Naive thymus-derived CD8-positive, alpha-beta T cell (primary cell): ENCODE measurements at regions not wholly inside any gene's neighbourhood (a gene's known extent, or its start where the extent isn't known, plus 50 kb on each side); places are given as distances from the start of the nearest gene placed in this dataset.

Experiments used
- ATAC-seq, 2 donors: fragments of 150-1000 bp; cut with Tn5 transposase in 1 of 2; sonication (Bioruptor Pico), chemical (Tn5 transposase) in 1 of 2; 1 replicate in 1 of 2; 2 replicates in 1 of 2; pipeline ENCODE4 v1.10.0; 2021; ENCODE audit warnings: mild to moderate bottlenecking in 2 of 2, moderate library complexity in 2 of 2
- POLR2A ChIA-PET: fragments of 350-600 bp; sonication (Branson Sonifier 250); formaldehyde crosslinking; loops from one replicate; lab custom pipeline; 2021; ENCODE audit warnings: antibody characterized with exemption; lab: Charles Lee
- DNase-seq, 10 donors: peaks; one replicate each; pipeline versions ENCODE4 v3.0.0 to v3.0.0-alpha.2; 2020 to 2022
- H3K27ac Mint-ChIP-seq, 10 donors: one replicate each; pipeline ENCODE4 v1.8.0; 2020 to 2022; ENCODE audit warnings: mild to moderate bottlenecking in 10 of 10, mixed read lengths in 10 of 10, moderate library complexity in 4 of 10, inconsistent platforms in 1 of 10
- H3K27me3 Mint-ChIP-seq, 5 donors: one replicate each; pipeline ENCODE4 v1.8.0; 2021 to 2022; ENCODE audit warnings: mixed read lengths in 5 of 5
- H3K36me3 Mint-ChIP-seq, 3 donors: one replicate each; pipeline ENCODE4 v1.8.0; 2020 to 2022; ENCODE audit warnings: mixed read lengths in 3 of 3, mild to moderate bottlenecking in 2 of 3, inconsistent platforms in 1 of 3
- H3K4me1 Mint-ChIP-seq, 4 donors: one replicate each; pipeline ENCODE4 v1.8.0; 2021 to 2022; ENCODE audit warnings: mixed read lengths in 4 of 4
- H3K4me3 Mint-ChIP-seq, 10 donors: one replicate each; pipeline ENCODE4 v1.8.0; 2020 to 2022; ENCODE audit warnings: mild to moderate bottlenecking in 10 of 10, mixed read lengths in 10 of 10, moderate library complexity in 6 of 10, inconsistent platforms in 1 of 10
- H3K9me3 Mint-ChIP-seq, 9 donors: one replicate each; pipeline ENCODE4 v1.8.0; 2020 to 2022; ENCODE audit warnings: mixed read lengths in 9 of 9, mild to moderate bottlenecking in 3 of 9, inconsistent platforms in 1 of 9, moderate library complexity in 1 of 9

DNA sequence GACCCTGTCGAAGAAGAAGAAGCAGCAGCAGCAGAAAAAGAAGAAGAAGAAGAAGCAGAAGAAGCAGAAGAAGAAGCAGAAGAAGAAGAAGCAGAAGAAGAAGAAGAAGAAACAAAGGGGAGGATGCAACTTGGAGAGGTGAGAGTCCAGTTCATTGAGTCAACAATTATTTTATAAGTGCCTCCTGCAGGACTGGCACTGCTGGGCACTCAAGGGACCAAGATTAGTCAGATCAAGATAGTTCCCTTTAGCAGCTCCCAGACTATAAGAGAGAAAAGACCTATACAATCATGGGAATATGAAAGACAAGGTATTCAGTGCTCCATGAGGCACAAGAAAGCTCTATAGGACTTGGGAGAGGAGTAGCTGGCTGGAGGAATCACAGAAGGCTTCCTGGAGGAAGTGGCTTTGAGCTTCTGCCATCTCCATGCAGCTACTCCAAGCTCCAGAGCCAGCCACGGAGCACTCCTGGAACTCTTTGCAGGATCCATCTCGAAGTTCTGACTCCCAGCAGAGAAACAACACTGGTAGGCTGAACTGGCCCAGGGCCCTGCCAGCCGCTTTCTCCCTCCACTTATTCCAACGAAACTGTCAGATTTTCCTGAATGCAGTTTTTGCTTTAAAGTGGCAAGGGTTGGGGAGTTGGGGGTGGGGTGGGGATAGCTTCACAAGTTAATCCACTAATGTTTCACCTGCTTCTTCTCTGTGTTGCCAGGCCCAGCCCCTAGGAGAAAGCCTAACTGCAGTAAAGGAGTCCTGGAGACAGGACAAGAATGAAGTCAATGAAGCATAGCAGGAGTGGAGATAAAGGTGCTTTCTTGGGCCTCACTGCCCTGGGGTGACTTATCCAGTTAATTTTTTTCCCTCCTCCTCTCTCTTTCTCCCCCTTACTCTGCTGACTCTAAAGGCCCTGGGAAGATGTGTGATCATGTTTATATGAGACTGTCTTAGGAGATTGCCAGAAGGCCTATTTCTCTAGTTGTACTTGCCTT is 140.1 kb upstream of the PARP11 start:
- Mint-ChIP-seq H3K36me3 (no peaks in the 10 kb centered on the region), H3K4me1 (peaks cover 0 to 5% (median 0%) of the 10 kb centered on the region in 4 donors), H3K27me3 (no peaks in the 10 kb centered on the region), H3K27ac (no peak overlapping the region), H3K9me3 (no peaks in the 10 kb centered on the region), H3K4me3 (no peak overlapping the region)
- DNase-seq: no peak
- POLR2A ChIA-PET: no interaction called here
- ATAC-seq: no peak

DNA sequence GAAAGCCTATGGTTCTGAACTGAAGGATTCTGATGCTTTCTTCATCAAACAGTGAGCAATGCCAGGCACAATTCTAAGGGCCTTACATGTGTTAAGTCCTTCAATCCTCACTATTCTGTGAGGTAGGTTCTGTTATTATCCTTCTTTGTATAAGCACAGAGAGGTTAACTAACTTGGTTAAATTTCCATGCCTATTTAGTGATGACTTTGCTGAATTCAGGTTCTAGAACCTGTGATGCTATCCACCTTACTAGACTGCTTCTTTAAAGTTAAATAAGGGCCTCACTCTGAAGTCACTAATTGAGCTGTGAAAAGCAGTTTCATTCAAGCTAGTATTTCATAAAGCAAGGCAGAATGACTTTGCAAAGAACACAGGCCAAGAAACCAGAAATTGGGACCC is 138.9 kb upstream of the PARP11 start:
- POLR2A ChIA-PET: interaction anchor here (1.1 kb wide), 1 partner anchor 19 kb away, joined by 3 read pairs; no protein-coding TSS in a partner anchor
- Mint-ChIP-seq H3K36me3 (no peaks in the 10 kb centered on the region), H3K4me3 (no peak overlapping the region), H3K4me1 (peaks cover 0 to 5% (median 0%) of the 10 kb centered on the region in 4 donors), H3K27ac (no peak overlapping the region), H3K27me3 (no peaks in the 10 kb centered on the region), H3K9me3 (no peaks in the 10 kb centered on the region)
- no peak for DNase-seq
- no peak for ATAC-seq

DNA sequence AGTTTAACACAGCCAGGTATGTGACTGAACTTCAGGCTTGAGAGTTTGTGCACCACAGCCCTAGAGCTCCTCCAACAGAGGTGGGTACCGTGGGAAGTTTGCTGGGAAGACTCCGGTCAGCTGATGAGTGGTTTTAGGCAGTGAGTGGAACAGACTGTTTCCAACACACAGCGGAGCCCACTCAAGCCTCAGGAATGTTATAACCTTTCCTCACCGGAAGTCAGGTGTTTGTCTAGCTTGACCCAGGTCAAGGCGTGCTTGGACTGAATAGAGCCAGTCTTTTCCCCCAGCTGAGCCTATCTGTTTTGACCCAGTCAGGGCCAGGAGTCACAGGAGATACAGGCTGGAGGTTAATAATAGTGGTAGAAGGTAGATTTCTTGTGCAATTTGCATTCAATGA is 138.4 kb upstream of the PARP11 start:
- DNase-seq: no peak
- H3K4me1 Mint-ChIP-seq: peaks cover 0 to 5% (median 0%) of the 10 kb centered on the region in 4 donors
- H3K36me3 Mint-ChIP-seq: no peaks in the 10 kb centered on the region
- peak overlapping the region in 2 of 10 donors; percentile 33 to 59 for H3K27ac Mint-ChIP-seq
- no peak for ATAC-seq
- H3K4me3 Mint-ChIP-seq: no peak overlapping the region
- POLR2A ChIA-PET: interaction anchor here (1.1 kb wide), 1 partner anchor 19 kb away, joined by 3 read pairs; no protein-coding TSS in a partner anchor
- no peaks in the 10 kb centered on the region for H3K9me3 Mint-ChIP-seq
- no peaks in the 10 kb centered on the region for H3K27me3 Mint-ChIP-seq

DNA sequence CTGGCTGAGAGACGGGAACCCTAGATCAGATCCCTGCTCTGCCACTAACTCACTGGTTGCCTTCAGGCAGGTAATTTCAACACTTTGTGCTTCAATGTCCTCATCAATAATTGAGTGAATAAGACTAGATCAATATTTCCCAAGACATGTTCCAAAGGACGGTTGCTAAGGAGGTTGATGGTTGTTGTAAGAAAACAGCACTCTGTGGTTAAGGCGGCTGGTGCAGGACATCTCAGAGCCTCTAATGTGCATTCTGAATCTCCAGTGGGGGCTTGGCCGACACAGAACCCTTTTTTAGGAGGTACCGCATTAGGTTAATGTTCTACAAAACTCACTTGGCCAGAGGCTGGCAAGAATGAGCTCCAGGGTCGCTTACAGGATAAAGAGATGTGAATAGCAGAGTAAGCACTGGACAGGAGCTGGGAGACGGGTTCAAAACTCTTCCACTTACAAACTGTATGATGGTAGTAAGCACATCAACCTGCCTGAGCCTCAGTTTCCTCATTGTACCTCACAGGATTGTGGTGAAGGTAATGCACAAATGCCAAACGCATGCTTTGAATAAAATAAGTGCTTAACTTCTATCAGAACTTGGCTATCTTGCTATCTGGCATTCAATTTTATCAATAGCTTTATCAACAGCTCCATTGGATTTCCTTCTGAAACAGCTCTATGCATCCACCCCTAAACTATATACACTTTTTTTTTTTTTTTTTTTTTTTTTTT is 136.9 kb upstream of the PARP11 start:
- Mint-ChIP-seq H3K4me3 (no peak overlapping the region), H3K4me1 (peaks cover 0 to 5% (median 0%) of the 10 kb centered on the region in 4 donors), H3K9me3 (no peaks in the 10 kb centered on the region), H3K27ac (no peak overlapping the region), H3K27me3 (no peaks in the 10 kb centered on the region), H3K36me3 (no peaks in the 10 kb centered on the region)
- POLR2A ChIA-PET: interaction anchor here (0.6 to 1.0 kb wide), 5 partner anchors 10 to 351 kb away, joined by 3 to 9 read pairs (median 3); no protein-coding TSS in a partner anchor
- no peak for DNase-seq
- no peak for ATAC-seq

- no peak overlapping the region for H3K27ac Mint-ChIP-seq
- DNase-seq: no peak
- POLR2A ChIA-PET: interaction anchor here (0.9 kb wide), 1 partner anchor 19 kb away, joined by 3 read pairs; no protein-coding TSS in a partner anchor
- no peak for ATAC-seq
- H3K9me3 Mint-ChIP-seq: peaks cover 0 to under 1% (median 0%) of the 10 kb centered on the region in 9 donors
- no peak overlapping the region for H3K4me3 Mint-ChIP-seq
- no peaks in the 10 kb centered on the region for H3K27me3 Mint-ChIP-seq
- H3K36me3 Mint-ChIP-seq: no peaks in the 10 kb centered on the region
- H3K4me1 Mint-ChIP-seq: no peaks in the 10 kb centered on the region
Measured at GRCh38 chr12:4006743-4007142, 133.5 kb upstream of the PARP11 start.

DNA sequence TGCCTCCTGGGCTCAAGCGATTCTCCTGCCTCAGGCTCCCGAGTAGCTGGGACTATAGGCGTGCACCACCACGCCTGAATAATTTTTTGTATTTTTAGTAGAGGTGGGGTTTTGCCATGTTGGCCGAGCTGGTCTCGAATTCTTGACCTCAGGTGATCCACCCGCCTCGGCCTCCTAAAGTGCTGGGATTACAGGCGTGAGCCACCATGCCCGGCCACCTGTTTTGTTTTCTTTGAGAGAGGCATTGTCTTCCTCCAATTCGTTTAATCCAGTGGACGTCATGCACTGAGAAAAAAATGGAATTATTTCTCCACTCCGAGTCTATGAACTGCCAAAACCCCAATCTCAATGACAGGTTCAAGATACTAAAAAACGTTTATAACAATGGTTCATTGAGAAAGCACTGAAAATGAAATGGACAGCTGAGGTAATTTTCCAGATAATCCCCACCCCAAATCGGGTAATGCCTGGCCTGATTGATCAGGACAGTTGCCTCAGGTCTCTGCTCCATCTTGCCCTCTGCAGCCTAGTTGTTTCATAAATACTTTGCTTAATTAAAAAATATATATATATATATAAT is 132.7 kb upstream of the PARP11 start:
- Mint-ChIP-seq H3K36me3 (peaks cover 0 to 3% (median 0%) of the 10 kb centered on the region in 3 donors), H3K9me3 (peaks cover 0 to 8% (median 0%) of the 10 kb centered on the region in 9 donors), H3K27ac (no peak overlapping the region), H3K4me1 (no peaks in the 10 kb centered on the region), H3K4me3 (no peak overlapping the region), H3K27me3 (no peaks in the 10 kb centered on the region)
- ATAC-seq: no peak
- no peak for DNase-seq
- POLR2A ChIA-PET: interaction anchor here (0.8 to 0.9 kb wide), 2 partner anchors 18 to 32 kb away, joined by 3 read pairs; no protein-coding TSS in a partner anchor

DNA sequence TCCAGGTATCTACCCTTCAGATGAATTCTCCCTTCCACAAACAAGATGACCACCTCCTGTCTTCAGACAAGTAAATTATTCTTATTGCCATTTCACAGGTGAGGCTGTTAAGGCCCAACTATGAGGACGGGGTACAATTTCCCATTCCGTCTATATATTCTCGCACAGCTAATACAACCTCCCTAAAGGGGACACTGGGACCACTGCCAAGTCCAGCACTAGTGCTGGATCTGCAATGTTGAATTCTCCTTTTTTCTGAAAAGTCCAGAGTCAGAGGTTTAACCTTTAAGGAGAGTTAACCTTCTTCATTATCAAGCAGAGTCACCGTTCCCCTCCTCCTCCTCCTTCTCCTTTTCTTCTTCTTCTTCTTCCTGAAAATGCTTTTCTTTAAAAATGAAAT is 130.4 kb upstream of the PARP11 start:
- H3K36me3 Mint-ChIP-seq: peaks cover 0 to 4% (median 0%) of the 10 kb centered on the region in 3 donors
- peaks cover 0 to 10% (median 0%) of the 10 kb centered on the region in 9 donors for H3K9me3 Mint-ChIP-seq
- no peak for DNase-seq
- H3K27ac Mint-ChIP-seq: peak overlapping the region in 1 of 10 donors; percentile 21
- peaks cover 0 to 17% (median 8%) of the 10 kb centered on the region in 4 donors for H3K4me1 Mint-ChIP-seq
- ATAC-seq: no peak
- no peaks in the 10 kb centered on the region for H3K27me3 Mint-ChIP-seq
- POLR2A ChIA-PET: no interaction called here
- H3K4me3 Mint-ChIP-seq: no peak overlapping the region

DNA sequence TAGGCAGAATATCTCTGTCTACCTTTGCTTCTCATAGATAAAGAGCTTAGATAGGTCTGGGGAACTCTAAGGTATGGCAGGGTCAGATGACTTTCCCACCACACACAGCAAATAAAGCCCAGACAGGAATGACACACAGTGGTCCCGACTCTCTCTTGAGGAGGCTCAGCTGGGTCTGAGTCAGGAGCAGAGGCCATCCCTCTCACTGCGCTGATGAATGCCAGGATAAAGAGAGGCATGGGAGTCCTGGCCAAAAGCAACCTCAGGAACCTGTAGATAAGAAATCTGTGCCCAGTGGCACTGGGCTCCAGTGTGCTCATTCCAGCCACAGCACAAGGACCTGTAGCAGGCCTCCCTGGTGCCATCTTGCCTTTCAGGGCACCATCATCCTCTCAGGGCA is 129.4 kb upstream of the PARP11 start:
- POLR2A ChIA-PET: interaction anchor here (0.6 kb wide), 1 partner anchor 96 kb away, joined by 3 read pairs; no protein-coding TSS in a partner anchor
- Mint-ChIP-seq H3K9me3 (peaks cover 0 to 10% (median 0%) of the 10 kb centered on the region in 9 donors), H3K27me3 (no peaks in the 10 kb centered on the region), H3K4me1 (peaks cover 3 to 27% (median 15%) of the 10 kb centered on the region in 4 donors), H3K36me3 (peaks cover 0 to 4% (median 0%) of the 10 kb centered on the region in 3 donors), H3K27ac (peak overlapping the region in 1 of 10 donors; percentile 83), H3K4me3 (no peak overlapping the region)
- DNase-seq: no peak
- ATAC-seq: no peak

DNA sequence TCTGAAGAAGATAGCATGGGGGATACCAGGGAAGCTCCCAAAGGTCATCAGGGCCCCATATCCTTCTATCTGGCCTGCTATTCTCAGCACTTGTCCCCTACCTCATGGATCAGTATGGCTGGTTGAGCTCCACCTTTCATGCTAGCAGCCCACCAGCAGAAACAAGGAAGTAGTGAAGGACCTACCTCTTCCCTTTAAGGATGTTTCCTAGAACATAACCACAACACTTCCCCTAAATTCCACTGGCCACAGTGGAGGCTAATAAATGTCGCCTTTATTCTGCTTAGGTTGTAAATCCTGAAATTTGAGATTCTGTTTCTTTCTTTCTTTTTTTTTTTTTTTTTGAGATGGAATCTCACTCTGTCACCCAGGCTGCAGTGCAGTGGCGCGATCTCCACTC is 128.6 kb upstream of the PARP11 start:
- Mint-ChIP-seq H3K4me1 (peaks cover 5 to 32% (median 20%) of the 10 kb centered on the region in 4 donors), H3K27ac (no peak overlapping the region), H3K36me3 (peaks cover 0 to 4% (median 0%) of the 10 kb centered on the region in 3 donors), H3K4me3 (no peak overlapping the region), H3K9me3 (peaks cover 0 to 10% (median 0%) of the 10 kb centered on the region in 9 donors), H3K27me3 (no peaks in the 10 kb centered on the region)
- POLR2A ChIA-PET: no interaction called here
- ATAC-seq (no peak), DNase-seq (no peak)

DNA sequence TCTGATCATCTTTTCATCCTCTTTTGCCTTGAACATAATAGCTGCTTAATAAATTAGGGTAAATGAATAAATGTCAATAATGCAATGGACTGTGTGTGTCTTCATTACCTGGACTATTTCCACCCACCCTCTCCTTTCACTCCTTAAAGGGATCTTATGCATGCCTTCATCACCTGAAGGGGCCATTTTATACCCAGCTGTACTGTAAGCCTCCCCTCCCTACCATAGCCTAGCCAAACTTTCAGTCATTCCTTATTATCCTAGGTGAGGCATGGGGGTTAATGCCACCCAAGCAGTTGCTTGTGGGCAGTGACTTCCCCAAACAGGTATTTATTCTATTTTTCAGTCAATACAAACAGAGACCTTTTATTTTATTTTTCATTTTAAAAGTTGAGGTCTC is 127.8 kb upstream of the PARP11 start:
- Mint-ChIP-seq H3K4me3 (no peak overlapping the region), H3K27ac (peak overlapping the region in 1 of 10 donors; percentile 62), H3K27me3 (no peaks in the 10 kb centered on the region), H3K4me1 (peaks cover 7 to 39% (median 22%) of the 10 kb centered on the region in 4 donors), H3K9me3 (peaks cover 0 to 10% (median 0%) of the 10 kb centered on the region in 9 donors), H3K36me3 (peaks cover 0 to 4% (median 0%) of the 10 kb centered on the region in 3 donors)
- POLR2A ChIA-PET: interaction anchor here (1.0 kb wide), 1 partner anchor 40 kb away, joined by 4 read pairs; no protein-coding TSS in a partner anchor
- DNase-seq (no peak), ATAC-seq (no peak)

DNA sequence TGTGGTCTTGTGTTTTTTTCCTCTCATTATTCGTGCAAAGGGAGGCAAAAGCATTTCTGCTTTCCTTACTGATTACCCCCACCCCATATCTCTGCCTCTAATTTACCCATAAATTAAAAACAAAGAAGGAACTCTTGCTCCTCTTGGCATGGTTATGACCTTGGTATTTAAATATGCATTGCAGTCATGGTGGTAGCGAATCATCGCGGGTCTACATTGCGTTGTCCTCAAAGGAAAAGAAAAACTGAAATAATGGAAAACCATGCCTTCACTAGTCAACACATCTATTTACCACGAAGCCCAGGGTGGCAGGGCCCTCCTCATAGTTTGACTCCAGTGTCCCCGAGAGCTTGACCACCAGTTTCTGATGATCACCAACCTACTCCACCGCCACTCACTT is 126.7 kb upstream of the PARP11 start:
- Mint-ChIP-seq H3K27me3 (no peaks in the 10 kb centered on the region), H3K9me3 (peaks cover 0 to 10% (median 0%) of the 10 kb centered on the region in 9 donors), H3K4me1 (peaks cover 8 to 40% (median 24%) of the 10 kb centered on the region in 4 donors), H3K27ac (peak overlapping the region in 6 of 10 donors; percentile 9 to 81 (median 35)), H3K36me3 (peaks cover 0 to 4% (median 0%) of the 10 kb centered on the region in 3 donors), H3K4me3 (no peak overlapping the region)
- no peak for DNase-seq
- POLR2A ChIA-PET: interaction anchor here (0.6 to 1.2 kb wide), 4 partner anchors 10 to 96 kb away, joined by 3 to 5 read pairs (median 4); no protein-coding TSS in a partner anchor
- ATAC-seq: no peak
